HG03469 (cell line): ENCODE measurements at regions not wholly inside any gene's neighbourhood (a gene's known extent, or its start where the extent isn't known, plus 50 kb on each side); places are given as distances from the start of the nearest gene placed in this dataset.
"Not testable (repeated sequence)": the region's sequence is repeated elsewhere in the genome, so short reads cannot be mapped to it uniquely, and the experiment has no call there.

Source experiments
- ATAC-seq: cut with Tn5 transposase; IDR thresholded peaks from one replicate; pipeline ENCODE4 v1.9.1; 2021; ENCODE audit warnings: mild to moderate bottlenecking, moderate library complexity, moderate number of reproducible peaks; ENCODE audit not compliant: unreplicated experiment

GRCh38 chr2:81412681-81413080 lies 1108.1 kb upstream of the LRRTM1 start:
- ATAC-seq, result no peak

- ATAC-seq, result no peak
Measured at GRCh38 chr2:81403508-81403907, 1099.0 kb upstream of the LRRTM1 start.

- ATAC-seq, result no peak
Measured at GRCh38 chr2:81396417-81397019, 1092.0 kb upstream of the LRRTM1 start.

GRCh38 chr2:81395746-81396145 lies 1091.2 kb upstream of the LRRTM1 start:
- no peak for ATAC-seq

GRCh38 chr2:81389203-81389602 lies 1084.7 kb upstream of the LRRTM1 start:
- no peak for ATAC-seq

GRCh38 chr2:81363800-81364199 lies 1059.2 kb upstream of the LRRTM1 start:
- ATAC-seq, result no peak

- ATAC-seq, result not testable (repeated sequence)
Measured at GRCh38 chr2:81362468-81362867, 1057.9 kb upstream of the LRRTM1 start.

- no peak for ATAC-seq
Measured at GRCh38 chr2:81355436-81355835, 1050.9 kb upstream of the LRRTM1 start.

- no peak for ATAC-seq
Measured at GRCh38 chr2:81334046-81334445, 1029.5 kb upstream of the LRRTM1 start.

- no peak for ATAC-seq
Measured at GRCh38 chr2:81328968-81329367, 1024.4 kb upstream of the LRRTM1 start.

GRCh38 chr2:81327911-81328310 lies 1023.4 kb upstream of the LRRTM1 start:
- no peak for ATAC-seq

GRCh38 chr2:81324046-81324445 lies 1019.5 kb upstream of the LRRTM1 start:
- no peak for ATAC-seq

GRCh38 chr2:81304154-81304830 lies 999.7 kb upstream of the LRRTM1 start:
- ATAC-seq, result no peak

- no peak for ATAC-seq
Measured at GRCh38 chr2:81303321-81303720, 998.8 kb upstream of the LRRTM1 start.

- no peak for ATAC-seq
Measured at GRCh38 chr2:81299841-81300240, 995.3 kb upstream of the LRRTM1 start.

- no peak for ATAC-seq
Measured at GRCh38 chr2:81290846-81291245, 986.3 kb upstream of the LRRTM1 start.

GRCh38 chr2:81283081-81283480 lies 978.5 kb upstream of the LRRTM1 start:
- no peak for ATAC-seq

GRCh38 chr2:81282151-81282769 lies 977.7 kb upstream of the LRRTM1 start:
- no peak for ATAC-seq

- no peak for ATAC-seq
Measured at GRCh38 chr2:81276595-81276994, 972.0 kb upstream of the LRRTM1 start.

- ATAC-seq, result no peak
Measured at GRCh38 chr2:81266106-81266505, 961.6 kb upstream of the LRRTM1 start.

GRCh38 chr2:81263989-81264388 lies 959.4 kb upstream of the LRRTM1 start:
- ATAC-seq, result no peak

- ATAC-seq, result no peak
Measured at GRCh38 chr2:81260320-81260719, 955.8 kb upstream of the LRRTM1 start.
